ENCODE measurements at regions not wholly inside any gene's neighbourhood (a gene's known extent, or its start where the extent isn't known, plus 50 kb on each side); places are given as distances from the start of the nearest gene placed in this dataset.
"Not testable (repeated sequence)": the region's sequence is repeated elsewhere in the genome, so short reads cannot be mapped to it uniquely, and the experiment has no call there.

- peaks cover 3 to 14% (median 5%) of the 10 kb centered on the region in 8 donors for H3K9me3 Mint-ChIP-seq
These were observed 680.4 kb upstream of the IMPG1 start for GRCh38 chr6:76752841-76753240.

GRCh38 chr6:76745388-76745787, 672.9 kb upstream of the IMPG1 start:
- H3K4me1 ChIP-seq (ENCODE audit: insufficient read depth, low read length); intact Hi-C loops (cut with micrococcal nuclease); H3K27ac ChIP-seq (ENCODE audit: low read depth, low read length); H3K9me3 ChIP-seq (ENCODE audit: control insufficient read depth in 1 of 2, low read length in 2 of 2); DNase-seq; CTCF ChIA-PET (ENCODE audit: partially characterized antibody); POLR2A ChIA-PET (ENCODE audit: partially characterized antibody); H3K4me3 ChIP-seq (ENCODE audit: low read length in 2 of 2); H3K36me3 ChIP-seq (ENCODE audit: insufficient read depth, low read length); H3K4me1 Mint-ChIP-seq; H3K4me3 Mint-ChIP-seq; H3K27me3 ChIP-seq (ENCODE audit: insufficient read depth, low read length); H3K36me3 Mint-ChIP-seq; H3K27ac Mint-ChIP-seq; H3K27me3 Mint-ChIP-seq: not testable (repeated sequence)
- peaks cover 0 to 15% (median 0%) of the 10 kb centered on the region in 8 donors for H3K9me3 Mint-ChIP-seq

More at GRCh38 chr6:76752841-76753240, 680.4 kb upstream of the IMPG1 start:
- Histone ChIP-seq H3K4me1 (ENCODE audit: insufficient read depth, low read length) (no peaks in the 10 kb centered on the region), H3K27me3 (ENCODE audit: insufficient read depth, low read length) (no peaks in the 10 kb centered on the region), H3K9me3 (ENCODE audit: control insufficient read depth in 1 of 2, low read length in 2 of 2) (no peaks in the 10 kb centered on the region), H3K27ac (ENCODE audit: low read depth, low read length) (no peak overlapping the region), H3K36me3 (ENCODE audit: insufficient read depth, low read length) (no peaks in the 10 kb centered on the region), H3K4me3 (ENCODE audit: low read length in 2 of 2) (no peak overlapping the region)
- no peak overlapping the region for H3K4me3 Mint-ChIP-seq
- H3K27me3 Mint-ChIP-seq, result no peaks in the 10 kb centered on the region
- no peaks in the 10 kb centered on the region for H3K4me1 Mint-ChIP-seq
- no peaks in the 10 kb centered on the region for H3K36me3 Mint-ChIP-seq
- ChIA-PET POLR2A (ENCODE audit: partially characterized antibody) (no interaction called here), CTCF (ENCODE audit: partially characterized antibody) (no interaction called here)
- no peak overlapping the region for H3K27ac Mint-ChIP-seq
- intact Hi-C loops (cut with micrococcal nuclease), result no loop called here
- DNase-seq, result no peak

DNA sequence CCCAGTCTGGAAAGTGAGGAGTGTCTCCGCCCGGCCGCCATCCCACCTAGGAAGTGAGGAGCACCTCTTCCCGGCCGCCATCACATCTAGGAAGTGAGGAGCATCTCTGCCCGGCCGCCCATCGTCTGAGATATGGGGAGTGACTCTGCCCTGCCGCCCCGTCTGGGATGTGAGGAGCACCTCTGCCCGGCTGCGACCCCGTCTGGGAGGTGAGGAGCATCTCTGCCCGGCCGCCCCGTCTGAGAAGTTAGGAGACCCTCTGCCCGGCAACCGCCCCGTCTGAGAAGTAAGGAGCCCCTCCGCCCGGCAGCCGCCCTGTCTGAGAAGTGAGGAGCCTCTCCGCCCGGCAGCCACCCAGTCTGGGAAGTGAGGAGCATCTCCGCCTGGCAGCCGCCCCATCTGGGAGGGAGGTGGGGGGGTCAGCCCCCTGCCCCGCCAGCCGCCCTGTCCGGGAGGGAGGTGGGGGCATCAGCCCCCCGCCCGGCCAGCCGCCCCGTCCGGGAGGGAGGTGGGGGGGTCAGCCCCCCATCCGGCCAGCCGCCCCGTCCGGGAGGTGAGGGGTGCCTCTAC, 671.8 kb upstream of the IMPG1 start:
- H3K36me3 ChIP-seq (ENCODE audit: insufficient read depth, low read length); H3K4me3 ChIP-seq (ENCODE audit: low read length in 2 of 2); H3K4me1 Mint-ChIP-seq; H3K4me3 Mint-ChIP-seq; H3K4me1 ChIP-seq (ENCODE audit: insufficient read depth, low read length); H3K36me3 Mint-ChIP-seq; H3K9me3 ChIP-seq (ENCODE audit: control insufficient read depth in 1 of 2, low read length in 2 of 2); H3K27ac Mint-ChIP-seq; intact Hi-C loops (cut with micrococcal nuclease); H3K27ac ChIP-seq (ENCODE audit: low read depth, low read length); H3K27me3 Mint-ChIP-seq; H3K27me3 ChIP-seq (ENCODE audit: insufficient read depth, low read length); CTCF ChIA-PET (ENCODE audit: partially characterized antibody); POLR2A ChIA-PET (ENCODE audit: partially characterized antibody); DNase-seq: not testable (repeated sequence)
- peaks cover 0 to 13% (median 0%) of the 10 kb centered on the region in 8 donors for H3K9me3 Mint-ChIP-seq

GRCh38 chr6:76742919-76743318, 670.5 kb upstream of the IMPG1 start:
- no peaks in the 10 kb centered on the region for H3K9me3 ChIP-seq (ENCODE audit: control insufficient read depth in 1 of 2, low read length in 2 of 2)
- Mint-ChIP-seq H3K27me3 (no peaks in the 10 kb centered on the region), H3K9me3 (peaks cover 0 to 8% (median under 1%) of the 10 kb centered on the region in 8 donors), H3K36me3 (no peaks in the 10 kb centered on the region), H3K4me3 (no peak overlapping the region), H3K27ac (no peak overlapping the region), H3K4me1 (no peaks in the 10 kb centered on the region)
- no peaks in the 10 kb centered on the region for H3K27me3 ChIP-seq (ENCODE audit: insufficient read depth, low read length)
- ChIA-PET POLR2A (ENCODE audit: partially characterized antibody) (no interaction called here), CTCF (ENCODE audit: partially characterized antibody) (no interaction called here)
- H3K4me3 ChIP-seq (ENCODE audit: low read length in 2 of 2), result no peak overlapping the region
- H3K36me3 ChIP-seq (ENCODE audit: insufficient read depth, low read length), result no peaks in the 10 kb centered on the region
- intact Hi-C loops (cut with micrococcal nuclease), result no loop called here
- no peak for DNase-seq
- no peak overlapping the region for H3K27ac ChIP-seq (ENCODE audit: low read depth, low read length)
- H3K4me1 ChIP-seq (ENCODE audit: insufficient read depth, low read length), result no peaks in the 10 kb centered on the region

- Mint-ChIP-seq H3K27me3 (no peaks in the 10 kb centered on the region), H3K9me3 (peaks cover 0 to 9% (median 4%) of the 10 kb centered on the region in 8 donors), H3K4me3 (no peak overlapping the region), H3K36me3 (no peaks in the 10 kb centered on the region), H3K4me1 (no peaks in the 10 kb centered on the region), H3K27ac (no peak overlapping the region)
- H3K4me3 ChIP-seq (ENCODE audit: low read length in 2 of 2), result no peak overlapping the region
- H3K36me3 ChIP-seq (ENCODE audit: insufficient read depth, low read length), result no peaks in the 10 kb centered on the region
- no peaks in the 10 kb centered on the region for H3K27me3 ChIP-seq (ENCODE audit: insufficient read depth, low read length)
- no peaks in the 10 kb centered on the region for H3K9me3 ChIP-seq (ENCODE audit: control insufficient read depth in 1 of 2, low read length in 2 of 2)
- intact Hi-C loops (cut with micrococcal nuclease), result no loop called here
- ChIA-PET POLR2A (ENCODE audit: partially characterized antibody) (no interaction called here), CTCF (ENCODE audit: partially characterized antibody) (no interaction called here)
- DNase-seq, result no peak
- H3K4me1 ChIP-seq (ENCODE audit: insufficient read depth, low read length), result no peaks in the 10 kb centered on the region
- no peak overlapping the region for H3K27ac ChIP-seq (ENCODE audit: low read depth, low read length)
These were observed 647.0 kb upstream of the IMPG1 start for GRCh38 chr6:76719449-76719848.

DNA sequence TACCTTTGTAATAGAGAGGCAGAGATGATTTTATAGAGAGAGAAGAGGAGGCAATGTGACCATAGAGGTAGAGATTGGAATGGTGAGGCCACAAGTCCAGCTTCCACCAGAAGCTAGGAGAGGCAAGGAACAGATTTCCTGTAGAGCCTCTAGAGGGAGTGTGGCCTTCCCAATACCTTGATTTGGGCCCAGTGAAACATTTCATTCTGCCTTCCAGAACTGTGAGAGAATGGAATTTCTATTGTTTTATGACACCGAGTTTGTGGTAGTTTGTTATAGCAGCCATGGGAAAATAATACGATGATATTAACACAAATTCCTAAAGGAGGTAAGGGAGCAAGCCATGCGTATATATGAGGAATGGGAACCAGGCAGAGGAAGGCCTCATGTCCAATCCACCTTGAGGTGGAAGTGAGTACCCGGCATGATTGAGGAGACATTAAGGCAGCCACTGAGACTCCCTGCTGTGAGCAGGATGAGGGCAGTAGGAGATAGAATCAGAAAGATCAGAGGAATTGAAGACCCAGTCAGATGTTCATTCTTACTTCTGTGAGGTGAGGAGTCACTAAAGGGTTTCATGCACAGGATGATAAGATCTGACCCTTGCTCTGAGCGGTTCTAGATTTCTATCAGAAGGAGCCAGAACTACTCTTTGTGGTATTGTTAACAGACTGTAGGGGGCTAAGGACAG, 636.3 kb upstream of the IMPG1 start:
- DNase-seq, result no peak
- peaks cover 0 to 4% (median 2%) of the 10 kb centered on the region in 8 donors for H3K9me3 Mint-ChIP-seq
- H3K4me1 Mint-ChIP-seq, result no peaks in the 10 kb centered on the region

GRCh38 chr6:76707630-76708029, 635.2 kb upstream of the IMPG1 start:
- no peaks in the 10 kb centered on the region for H3K4me1 ChIP-seq (ENCODE audit: insufficient read depth, low read length)
- intact Hi-C loops (cut with micrococcal nuclease), result no loop called here
- no peak overlapping the region for H3K4me3 ChIP-seq (ENCODE audit: low read length in 2 of 2)
- H3K4me1 Mint-ChIP-seq, result no peaks in the 10 kb centered on the region
- H3K4me3 Mint-ChIP-seq, result no peak overlapping the region
- no peaks in the 10 kb centered on the region for H3K27me3 Mint-ChIP-seq
- no peak overlapping the region for H3K27ac Mint-ChIP-seq
- no peaks in the 10 kb centered on the region for H3K36me3 ChIP-seq (ENCODE audit: insufficient read depth, low read length)
- no peak overlapping the region for H3K27ac ChIP-seq (ENCODE audit: low read depth, low read length)
- ChIA-PET CTCF (ENCODE audit: partially characterized antibody) (no interaction called here), POLR2A (ENCODE audit: partially characterized antibody) (no interaction called here)
- DNase-seq, result no peak
- H3K9me3 ChIP-seq (ENCODE audit: control insufficient read depth in 1 of 2, low read length in 2 of 2), result no peaks in the 10 kb centered on the region
- H3K36me3 Mint-ChIP-seq, result no peaks in the 10 kb centered on the region
- H3K27me3 ChIP-seq (ENCODE audit: insufficient read depth, low read length), result no peaks in the 10 kb centered on the region
- peaks cover 0 to 5% (median 2%) of the 10 kb centered on the region in 8 donors for H3K9me3 Mint-ChIP-seq

More for the DNA sequence above, 636.3 kb upstream of the IMPG1 start:
- no peaks in the 10 kb centered on the region for H3K4me1 ChIP-seq (ENCODE audit: insufficient read depth, low read length)
- no peaks in the 10 kb centered on the region for H3K36me3 ChIP-seq (ENCODE audit: insufficient read depth, low read length)
- H3K9me3 ChIP-seq (ENCODE audit: control insufficient read depth in 1 of 2, low read length in 2 of 2), result no peaks in the 10 kb centered on the region
- H3K4me3 ChIP-seq (ENCODE audit: low read length in 2 of 2), result no peak overlapping the region
- H3K4me3 Mint-ChIP-seq, result no peak overlapping the region
- H3K36me3 Mint-ChIP-seq, result no peaks in the 10 kb centered on the region
- intact Hi-C loops (cut with micrococcal nuclease), result no loop called here
- H3K27me3 Mint-ChIP-seq, result no peaks in the 10 kb centered on the region
- H3K27ac ChIP-seq (ENCODE audit: low read depth, low read length), result no peak overlapping the region
- H3K27me3 ChIP-seq (ENCODE audit: insufficient read depth, low read length), result no peaks in the 10 kb centered on the region
- CTCF ChIA-PET (ENCODE audit: partially characterized antibody), result no interaction called here
- POLR2A ChIA-PET (ENCODE audit: partially characterized antibody), result no interaction called here
- H3K27ac Mint-ChIP-seq, result no peak overlapping the region

Data from CD4-positive, alpha-beta memory T cell (primary cell).